Neural cell (in vitro differentiated cells): ENCODE measurements at regions not wholly inside any gene's neighbourhood (a gene's known extent, or its start where the extent isn't known, plus 50 kb on each side); places are given as distances from the start of the nearest gene placed in this dataset.

Experiments
- CTCF ChIP-seq: fragments of 450-650 bp; IDR thresholded peaks from 2 replicates; pipeline ENCODE4 v1.5.1; 2014; ENCODE audit warnings: antibody characterized with exemption, mild to moderate bottlenecking, moderate library complexity; ENCODE audit not compliant: poor library complexity, severe bottlenecking
- EP300 ChIP-seq: fragments of 450-650 bp; conservative IDR thresholded peaks from 2 replicates; pipeline ENCODE4 v1.6.1; 2014; ENCODE audit warnings: antibody characterized with exemption, mild to moderate bottlenecking, moderate library complexity; ENCODE audit not compliant: poor library complexity, severe bottlenecking
- EZH2 ChIP-seq: fragments of 200-600, 300-800 bp; shearing (Covaris generic), sonication (generic); IDR thresholded peaks from 2 replicates; pipeline ENCODE4 v1.6.1; 2014; ENCODE audit warnings: antibody characterized with exemption, low read length, borderline replicate concordance, mild to moderate bottlenecking; ENCODE audit not compliant: insufficient read depth, poor library complexity, severe bottlenecking
- POLR2AphosphoS5 ChIP-seq: IDR thresholded peaks from 2 replicates; pipeline ENCODE4 v1.6.1; 2012

DNA sequence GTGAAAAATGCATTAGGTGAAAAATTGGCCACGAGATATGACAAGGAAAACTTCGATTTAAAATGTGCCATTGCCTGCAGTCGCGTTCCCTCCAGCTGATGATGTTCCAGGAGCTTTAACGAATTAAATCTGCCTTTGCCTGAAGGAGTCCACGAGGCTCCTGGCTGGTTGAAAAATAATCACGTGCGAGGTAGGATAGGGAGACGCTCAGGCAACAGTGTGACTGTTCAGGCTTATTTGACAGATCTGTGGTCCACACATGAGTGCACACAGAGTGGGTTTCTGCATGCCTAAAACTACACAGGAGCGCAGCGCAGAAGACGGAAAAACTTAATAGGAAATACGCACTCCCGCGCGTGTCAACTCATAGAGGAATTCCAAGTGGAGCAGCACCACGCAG, 204.0 kb upstream of the PITRM1 start:
- no peak for TF ChIP-seq CTCF
- TF ChIP-seq POLR2AphosphoS5, result no peak
- TF ChIP-seq EP300, result no peak
- no peak for TF ChIP-seq EZH2
